Gastrocnemius medialis (tissue), 4 donors: ENCODE measurements at regions not wholly inside any gene's neighbourhood (a gene's known extent, or its start where the extent isn't known, plus 50 kb on each side); places are given as distances from the start of the nearest gene placed in this dataset.

Experiments
- ATAC-seq, 2 donors: fragments of 150-250 bp; one replicate each; pipeline ENCODE4 v1.9.1; 2016
- DNase-seq, 2 donors: peaks; one replicate each; pipeline ENCODE4 v3.0.0-alpha.2; 2019
- H3K27ac ChIP-seq, 4 donors: fragments of 200-600 bp; sonication (generic); 1 replicate in 1 of 4; 2 replicates in 3 of 4; pipeline ENCODE4 v1.5.1; 2016 to 2018; ENCODE audit warnings: mild to moderate bottlenecking in 2 of 4, moderate library complexity in 1 of 4
- H3K27me3 ChIP-seq, 3 donors: fragments of 200-600 bp; sonication (generic) in 2 of 3; 1 replicate in 1 of 3; 2 replicates in 2 of 3; pipeline versions ENCODE4 v1.5.1 to v1.6.0; 2016 to 2019; ENCODE audit warnings: mild to moderate bottlenecking in 1 of 3, moderate library complexity in 1 of 3
- H3K36me3 ChIP-seq, 2 donors: fragments of 200-600 bp; sonication (generic) in 1 of 2; one replicate each; pipeline ENCODE4 v1.5.1; 2017 to 2018
- H3K4me1 ChIP-seq, 2 donors: fragments of 200-600 bp; sonication (generic) in 1 of 2; one replicate each; pipeline ENCODE4 v1.5.1; 2016 to 2017; ENCODE audit warnings: mild to moderate bottlenecking in 2 of 2
- H3K4me3 ChIP-seq, 4 donors: fragments of 200-600 bp; sonication (generic) in 3 of 4; 1 replicate in 1 of 4; 2 replicates in 3 of 4; pipeline ENCODE4 v1.5.1; 2016 to 2019; ENCODE audit warnings: mild to moderate bottlenecking in 2 of 4
- H3K9me3 ChIP-seq, 3 donors: fragments of 200-600 bp; sonication (generic) in 2 of 3; 1 replicate in 1 of 3; 2 replicates in 2 of 3; pipeline ENCODE4 v1.5.1; 2016 to 2019
- POLR2A ChIP-seq, 2 donors: fragments of 450-650 bp; IDR thresholded peaks; one replicate each; pipeline ENCODE4 v1.6.1; 2017; ENCODE audit warnings: antibody characterized with exemption in 2 of 2, mild to moderate bottlenecking in 2 of 2, moderate library complexity in 2 of 2
- in situ Hi-C, 4 donors: fragments of 200-750 bp; cut with MboI; loops; one replicate each; pipeline versions ENCODE4 v1.15.0 to v1.8.0; 2017; ENCODE audit warnings: low sequenced_read_pairs in 4 of 4
- intact Hi-C: fragments of 100-400 bp; cut with DNase I; formaldehyde crosslinking; loops from one replicate; pipeline ENCODE4 v1.15.1; 2023; ENCODE audit warnings: low total_unique reads
- TF ChIP-seq, protein P1 (sequence below), 5 experiments: fragments of 450-650 bp in 3 of 5; fragments of 200-600 bp in 2 of 5; sonication (generic) in 2 of 5; IDR thresholded peaks in 4 of 5; conservative IDR thresholded peaks in 1 of 5; 1 replicate in 4 of 5; 2 replicates in 1 of 5; pipeline ENCODE4 v1.5.1; 2016 to 2019; ENCODE audit warnings: antibody characterized with exemption in 5 of 5, mild to moderate bottlenecking in 3 of 5, moderate library complexity in 3 of 5

DNA sequence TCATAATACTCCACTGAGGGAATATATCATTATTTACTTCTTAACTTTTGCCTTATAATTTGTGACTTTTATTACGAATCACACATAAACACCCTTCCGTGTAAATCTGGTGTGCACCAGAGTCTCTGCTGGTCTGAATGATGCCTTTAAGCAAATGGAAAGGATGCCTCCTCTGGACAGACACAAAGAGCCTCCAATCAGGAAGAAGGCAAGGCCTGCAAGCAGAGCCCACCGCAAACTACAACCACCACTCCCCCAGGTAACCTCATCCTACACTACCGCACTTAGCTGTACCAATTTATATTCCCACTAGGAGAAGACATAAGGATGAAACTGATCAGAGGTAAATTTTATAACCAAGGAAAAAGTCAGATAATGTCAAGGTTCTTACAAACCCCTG lies 137.6 kb downstream of the KLF12 start:
- no peak for TF ChIP-seq POLR2A (IDR thresholded peaks at IDR 0.05)
- TF ChIP-seq, protein P1, sequence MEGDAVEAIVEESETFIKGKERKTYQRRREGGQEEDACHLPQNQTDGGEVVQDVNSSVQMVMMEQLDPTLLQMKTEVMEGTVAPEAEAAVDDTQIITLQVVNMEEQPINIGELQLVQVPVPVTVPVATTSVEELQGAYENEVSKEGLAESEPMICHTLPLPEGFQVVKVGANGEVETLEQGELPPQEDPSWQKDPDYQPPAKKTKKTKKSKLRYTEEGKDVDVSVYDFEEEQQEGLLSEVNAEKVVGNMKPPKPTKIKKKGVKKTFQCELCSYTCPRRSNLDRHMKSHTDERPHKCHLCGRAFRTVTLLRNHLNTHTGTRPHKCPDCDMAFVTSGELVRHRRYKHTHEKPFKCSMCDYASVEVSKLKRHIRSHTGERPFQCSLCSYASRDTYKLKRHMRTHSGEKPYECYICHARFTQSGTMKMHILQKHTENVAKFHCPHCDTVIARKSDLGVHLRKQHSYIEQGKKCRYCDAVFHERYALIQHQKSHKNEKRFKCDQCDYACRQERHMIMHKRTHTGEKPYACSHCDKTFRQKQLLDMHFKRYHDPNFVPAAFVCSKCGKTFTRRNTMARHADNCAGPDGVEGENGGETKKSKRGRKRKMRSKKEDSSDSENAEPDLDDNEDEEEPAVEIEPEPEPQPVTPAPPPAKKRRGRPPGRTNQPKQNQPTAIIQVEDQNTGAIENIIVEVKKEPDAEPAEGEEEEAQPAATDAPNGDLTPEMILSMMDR (IDR thresholded peaks at IDR 0.05 in 4 of 5, conservative IDR thresholded peaks at IDR 0.05 in 1 of 5), result no peak
- no peak for ATAC-seq

DNA sequence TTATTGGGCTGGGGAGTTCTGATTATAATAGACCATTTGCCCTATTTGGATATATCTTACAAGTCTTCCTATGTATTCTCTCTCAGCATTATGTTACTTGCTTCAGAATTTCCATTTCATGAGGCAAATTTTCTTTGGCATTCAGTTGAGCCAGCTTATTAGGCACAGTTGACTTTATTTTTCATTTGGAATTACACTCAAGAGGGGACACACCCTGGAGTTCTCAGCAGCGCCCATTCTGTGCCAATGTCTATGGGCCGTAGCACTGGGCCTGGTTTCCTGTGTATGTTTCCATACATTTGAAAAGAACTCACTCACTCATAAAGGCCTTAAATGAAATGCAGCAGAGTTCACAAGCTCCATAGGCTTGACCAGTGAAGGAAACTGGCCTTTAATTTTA lies 138.5 kb downstream of the KLF12 start:
- no peak for ATAC-seq
- H3K4me1 ChIP-seq, result peaks cover 4 to 13% of the 10 kb centered on the region in 2 donors
- no peaks in the 10 kb centered on the region for H3K36me3 ChIP-seq
- no peaks in the 10 kb centered on the region for H3K27me3 ChIP-seq
- no peak overlapping the region for H3K4me3 ChIP-seq
- no peak for DNase-seq
- in situ Hi-C loops, result no loop called here
- no peak overlapping the region for H3K27ac ChIP-seq
- no peaks in the 10 kb centered on the region for H3K9me3 ChIP-seq
- TF ChIP-seq, protein P1 (IDR thresholded peaks at IDR 0.05 in 4 of 5, conservative IDR thresholded peaks at IDR 0.05 in 1 of 5), result no peak
- TF ChIP-seq POLR2A (IDR thresholded peaks at IDR 0.05), result no peak
- intact Hi-C loops, result no loop called here

More for the DNA sequence above, 137.6 kb downstream of the KLF12 start:
- intact Hi-C loops, result no loop called here
- no peaks in the 10 kb centered on the region for H3K36me3 ChIP-seq
- DNase-seq, result no peak
- H3K4me1 ChIP-seq, result peaks cover 4 to 13% of the 10 kb centered on the region in 2 donors
- no peaks in the 10 kb centered on the region for H3K9me3 ChIP-seq
- no peak overlapping the region for H3K27ac ChIP-seq
- no peak overlapping the region for H3K4me3 ChIP-seq
- in situ Hi-C loops, result no loop called here
- H3K27me3 ChIP-seq, result no peaks in the 10 kb centered on the region

DNA sequence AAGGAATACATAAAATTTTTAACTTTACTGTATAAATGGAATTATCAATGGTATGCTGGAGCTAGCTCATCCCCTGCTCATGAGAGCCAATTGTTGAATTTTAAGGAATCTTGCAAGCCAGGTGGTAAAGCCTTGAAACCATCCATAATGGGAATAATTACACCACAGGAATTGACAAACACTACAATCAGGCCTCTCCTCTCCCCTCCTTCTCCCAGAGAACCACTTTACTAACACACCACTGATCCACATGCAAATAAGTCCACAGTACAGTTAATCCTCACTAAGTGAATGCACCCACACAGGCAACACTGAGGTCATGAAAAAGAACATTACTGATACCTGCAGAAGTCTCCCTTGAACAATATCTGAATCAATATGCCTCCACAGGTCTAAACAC lies 140.5 kb downstream of the KLF12 start:
- H3K36me3 ChIP-seq, result no peaks in the 10 kb centered on the region
- intact Hi-C loops, result no loop called here
- H3K27me3 ChIP-seq, result no peaks in the 10 kb centered on the region
- DNase-seq (no peak), ATAC-seq (no peak)
- no peaks in the 10 kb centered on the region for H3K9me3 ChIP-seq
- no peak overlapping the region for H3K27ac ChIP-seq
- in situ Hi-C loops, result no loop called here
- no peak for TF ChIP-seq POLR2A (IDR thresholded peaks at IDR 0.05)
- TF ChIP-seq, protein P1 (IDR thresholded peaks at IDR 0.05 in 4 of 5, conservative IDR thresholded peaks at IDR 0.05 in 1 of 5), result no peak
- H3K4me1 ChIP-seq, result peaks cover 4 to 7% of the 10 kb centered on the region in 2 donors
- no peak overlapping the region for H3K4me3 ChIP-seq

DNA sequence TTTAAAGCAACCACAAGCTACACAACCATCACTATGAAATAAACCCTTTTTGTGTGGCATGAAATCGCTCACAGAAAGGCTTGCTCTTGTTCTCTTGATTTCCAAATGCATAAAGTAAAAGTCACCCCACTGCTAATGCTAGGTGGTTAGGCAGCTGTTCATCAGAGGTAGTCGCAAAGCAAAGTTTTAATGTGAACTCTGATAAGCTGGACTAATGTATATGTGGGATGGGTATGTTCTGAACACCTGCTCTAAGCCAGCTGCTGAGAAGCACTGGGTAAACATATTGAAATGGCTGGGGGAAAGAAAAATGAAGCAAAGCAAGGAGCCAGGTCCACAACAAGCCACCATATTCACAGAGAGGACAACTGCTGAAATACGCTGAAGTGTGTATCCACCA lies 142.3 kb downstream of the KLF12 start:
- DNase-seq, result no peak
- intact Hi-C loops (no loop called here), in situ Hi-C loops (no loop called here)
- Histone ChIP-seq H3K4me3 (no peak overlapping the region), H3K4me1 (peaks cover 7 to 8% of the 10 kb centered on the region in 2 donors), H3K36me3 (no peaks in the 10 kb centered on the region), H3K9me3 (no peaks in the 10 kb centered on the region), H3K27ac (no peak overlapping the region), H3K27me3 (no peaks in the 10 kb centered on the region)
- no peak for ATAC-seq
- TF ChIP-seq, protein P1 (IDR thresholded peaks at IDR 0.05 in 4 of 5, conservative IDR thresholded peaks at IDR 0.05 in 1 of 5), result no peak
- TF ChIP-seq POLR2A (IDR thresholded peaks at IDR 0.05), result no peak

DNA sequence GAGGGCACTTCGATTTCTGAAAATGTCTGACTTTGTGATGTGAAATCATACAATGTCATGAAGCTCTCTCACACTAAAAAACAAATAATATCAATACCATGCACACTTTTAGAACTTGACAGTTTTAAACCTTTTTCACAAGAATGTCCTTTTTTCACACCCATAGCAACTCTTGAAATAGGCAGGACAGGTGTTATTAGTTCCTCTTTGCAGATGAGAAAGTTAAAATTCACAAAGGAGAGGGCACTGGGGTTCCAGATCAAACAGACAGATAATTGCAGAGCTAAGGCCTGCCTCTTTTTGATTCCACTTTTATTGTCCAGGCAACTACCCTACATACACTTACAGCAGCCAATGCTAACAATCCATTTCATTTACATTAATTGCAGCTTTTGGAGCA lies 142.8 kb downstream of the KLF12 start:
- no peak for ATAC-seq

More for the DNA sequence above, 142.8 kb downstream of the KLF12 start:
- H3K27me3 ChIP-seq, result no peaks in the 10 kb centered on the region
- H3K36me3 ChIP-seq, result no peaks in the 10 kb centered on the region
- in situ Hi-C loops, result no loop called here
- peaks cover 7 to 8% of the 10 kb centered on the region in 2 donors for H3K4me1 ChIP-seq
- no peak overlapping the region for H3K4me3 ChIP-seq
- H3K9me3 ChIP-seq, result no peaks in the 10 kb centered on the region
- TF ChIP-seq, protein P1 (IDR thresholded peaks at IDR 0.05 in 4 of 5, conservative IDR thresholded peaks at IDR 0.05 in 1 of 5), result no peak
- no peak for TF ChIP-seq POLR2A (IDR thresholded peaks at IDR 0.05)
- DNase-seq, result no peak
- H3K27ac ChIP-seq, result no peak overlapping the region
- intact Hi-C loops, result no loop called here
